Loucy (cell line): ENCODE measurements at regions not wholly inside any gene's neighbourhood (a gene's known extent, or its start where the extent isn't known, plus 50 kb on each side); places are given as distances from the start of the nearest gene placed in this dataset.

Source experiments
- H2AFZ ChIP-seq: fragments of 200-600 bp; sonication (generic); 2 replicates; pipeline ENCODE4 v1.6.0; 2016; ENCODE audit warnings: antibody characterized with exemption, mild to moderate bottlenecking, low read length, moderate library complexity
- H3F3A ChIP-seq: fragments of 200-600 bp; 2 replicates; pipeline ENCODE4 v1.6.0; 2016; ENCODE audit warnings: antibody characterized with exemption, low read depth, mild to moderate bottlenecking
- H3K27me3 ChIP-seq: fragments of 200-600 bp; sonication (generic); 2 replicates; pipeline ENCODE4 v1.6.1; 2014; ENCODE audit warnings: low read length, mild to moderate bottlenecking; ENCODE audit not compliant: insufficient read depth, poor library complexity, severe bottlenecking
- H3K36me3 ChIP-seq: fragments of 200-600 bp; sonication (generic); 2 replicates; pipeline ENCODE4 v1.6.1; 2016; ENCODE audit warnings: low read length; ENCODE audit not compliant: insufficient read depth
- H3K4me1 ChIP-seq: fragments of 200-600 bp; sonication (generic); 2 replicates; pipeline ENCODE4 v1.5.1; 2014; ENCODE audit warnings: low read length, mild to moderate bottlenecking; ENCODE audit not compliant: insufficient read depth, poor library complexity, severe bottlenecking
- H3K4me2 ChIP-seq: fragments of 200-600 bp; sonication (generic); 2 replicates; pipeline ENCODE4 v1.6.0; 2014; ENCODE audit warnings: antibody characterized with exemption, low read length, low read depth, mild to moderate bottlenecking; ENCODE audit not compliant: poor library complexity, severe bottlenecking
- H3K4me3 ChIP-seq: fragments of 200-600 bp; sonication (generic); 2 replicates; pipeline ENCODE4 v1.5.1; 2014; ENCODE audit warnings: low read length, mild to moderate bottlenecking, mixed read lengths; ENCODE audit not compliant: poor library complexity, severe bottlenecking
- H3K79me2 ChIP-seq: fragments of 200-600 bp; sonication (generic); 2 replicates; pipeline ENCODE4 v1.6.1; 2014; ENCODE audit warnings: low read length; ENCODE audit not compliant: insufficient read depth
- H3K9ac ChIP-seq: fragments of 200-600 bp; sonication (generic); 2 replicates; pipeline ENCODE4 v1.6.0; 2014; ENCODE audit warnings: mild to moderate bottlenecking, low read depth, low read length, moderate library complexity; ENCODE audit not compliant: poor library complexity, severe bottlenecking
- H3K9me2 ChIP-seq: fragments of 200-600 bp; sonication (generic); replicated peaks from 2 replicates; pipeline ENCODE4 v1.6.1; 2016; ENCODE audit warnings: low read depth, low read length, mixed read lengths
- H3K9me3 ChIP-seq: fragments of 200-600 bp; sonication (generic); 2 replicates; pipeline ENCODE4 v1.6.1; 2014; ENCODE audit warnings: mild to moderate bottlenecking, antibody characterized with exemption, low read length, low read depth; ENCODE audit not compliant: insufficient read depth
- H4K20me1 ChIP-seq: fragments of 200-600 bp; sonication (generic); 2 replicates; pipeline ENCODE4 v1.6.0; 2014; ENCODE audit warnings: antibody characterized with exemption, low read length, mild to moderate bottlenecking; ENCODE audit not compliant: insufficient read depth, poor library complexity, severe bottlenecking
- CTCF ChIP-seq: fragments of 200-600 bp; sonication (generic); conservative IDR thresholded peaks from 2 replicates; pipeline ENCODE4 v1.5.1; 2014; ENCODE audit warnings: mild to moderate bottlenecking, antibody characterized with exemption, low read length
- EZH2phosphoT487 ChIP-seq: fragments of 200-600 bp; IDR thresholded peaks from 2 replicates; pipeline ENCODE4 v1.6.1; 2018; ENCODE audit warnings: antibody characterized with exemption, mild to moderate bottlenecking, moderate library complexity, borderline replicate concordance

GRCh38 chr5:167546270-167546669, 745.2 kb upstream of the WWC1 start:
- TF ChIP-seq EZH2phosphoT487 (no peak), CTCF (no peak)
- H3K4me3 ChIP-seq, result no peak overlapping the region

GRCh38 chr5:167552356-167552755, 739.1 kb upstream of the WWC1 start:
- Histone ChIP-seq H3K27me3 (no peaks in the 10 kb centered on the region), H2AFZ (no peak overlapping the region), H3F3A (no peaks in the 10 kb centered on the region), H3K4me1 (no peaks in the 10 kb centered on the region), H3K79me2 (no peaks in the 10 kb centered on the region), H3K36me3 (no peaks in the 10 kb centered on the region), H3K4me2 (no peak overlapping the region), H3K9ac (no peak overlapping the region), H3K9me2 (no peaks in the 10 kb centered on the region), H3K9me3 (no peaks in the 10 kb centered on the region), H4K20me1 (no peaks in the 10 kb centered on the region), H3K4me3 (no peak overlapping the region)
- TF ChIP-seq EZH2phosphoT487 (no peak), CTCF (no peak)

More at GRCh38 chr5:167546270-167546669, 745.2 kb upstream of the WWC1 start:
- H3K79me2 ChIP-seq, result no peaks in the 10 kb centered on the region
- no peaks in the 10 kb centered on the region for H3K27me3 ChIP-seq
- no peak overlapping the region for H3K9ac ChIP-seq
- no peaks in the 10 kb centered on the region for H4K20me1 ChIP-seq
- no peaks in the 10 kb centered on the region for H3K36me3 ChIP-seq
- H3K9me2 ChIP-seq, result no peaks in the 10 kb centered on the region
- no peak overlapping the region for H2AFZ ChIP-seq
- H3K4me2 ChIP-seq, result no peak overlapping the region
- no peaks in the 10 kb centered on the region for H3K9me3 ChIP-seq
- H3F3A ChIP-seq, result no peaks in the 10 kb centered on the region
- no peaks in the 10 kb centered on the region for H3K4me1 ChIP-seq

GRCh38 chr5:167553511-167553910, 737.9 kb upstream of the WWC1 start:
- Histone ChIP-seq H4K20me1 (no peaks in the 10 kb centered on the region), H3K79me2 (no peaks in the 10 kb centered on the region), H2AFZ (no peak overlapping the region), H3K36me3 (no peaks in the 10 kb centered on the region), H3K27me3 (no peaks in the 10 kb centered on the region), H3F3A (no peaks in the 10 kb centered on the region), H3K9me2 (no peaks in the 10 kb centered on the region), H3K4me3 (no peak overlapping the region), H3K4me2 (no peak overlapping the region), H3K9me3 (no peaks in the 10 kb centered on the region), H3K4me1 (no peaks in the 10 kb centered on the region), H3K9ac (no peak overlapping the region)
- TF ChIP-seq EZH2phosphoT487 (no peak), CTCF (no peak)
